Nephron (organoid): ENCODE measurements at regions not wholly inside any gene's neighbourhood (a gene's known extent, or its start where the extent isn't known, plus 50 kb on each side); places are given as distances from the start of the nearest gene placed in this dataset.

Source experiments
- H3K27ac Mint-ChIP-seq, 3 experiments: 2 replicates each; pipeline ENCODE4 v1.8.0; 2020; ENCODE audit warnings: mixed read lengths in 3 of 3, mild to moderate bottlenecking in 2 of 3, moderate library complexity in 1 of 3
- H3K27me3 Mint-ChIP-seq: 2 replicates; pipeline ENCODE4 v1.8.0; 2021; ENCODE audit warnings: low read depth, mild to moderate bottlenecking, moderate library complexity, mixed read lengths
- H3K36me3 Mint-ChIP-seq: 2 replicates; pipeline ENCODE4 v1.8.0; 2020; ENCODE audit warnings: low read depth, mixed read lengths
- H3K4me1 Mint-ChIP-seq: 2 replicates; pipeline ENCODE4 v1.8.0; 2020; ENCODE audit warnings: mixed read lengths
- H3K4me3 Mint-ChIP-seq, 3 experiments: 2 replicates each; pipeline ENCODE4 v1.8.0; 2020; ENCODE audit warnings: mild to moderate bottlenecking in 3 of 3, mixed read lengths in 3 of 3, moderate library complexity in 2 of 3
- H3K9me3 Mint-ChIP-seq: 2 replicates; pipeline ENCODE4 v1.8.0; 2020; ENCODE audit warnings: mixed read lengths
- TF ChIP-seq, protein P1 (sequence below), 3 experiments: fragments of 200-600 bp; sonication (generic); IDR thresholded peaks; one replicate each; pipeline ENCODE4 v1.5.0; 2021; ENCODE audit warnings: antibody characterized with exemption in 3 of 3; ENCODE audit not compliant: unreplicated experiment in 3 of 3

DNA sequence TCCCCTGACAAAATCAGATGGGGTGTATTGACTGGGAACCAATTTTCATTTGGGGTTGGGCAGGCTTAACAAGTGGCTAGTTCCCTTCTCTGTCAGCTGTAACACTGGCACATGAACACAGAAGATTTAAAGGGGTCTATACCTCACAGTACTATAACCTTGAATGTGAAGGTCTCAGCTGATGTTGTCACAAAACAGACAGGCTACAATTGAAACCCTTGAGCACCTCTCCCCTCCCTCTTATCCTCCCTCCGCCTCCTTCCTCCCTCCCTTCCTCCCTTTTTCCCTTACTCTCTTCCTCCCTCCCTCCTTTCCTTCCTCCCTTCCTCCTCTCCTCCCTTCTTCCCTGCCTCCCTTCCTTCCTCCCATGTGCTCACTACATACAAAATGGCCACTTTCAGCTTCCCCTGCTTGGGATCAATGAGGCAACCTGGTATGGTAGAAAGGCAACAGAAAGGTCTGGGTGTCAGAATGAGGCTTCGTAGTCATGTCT, 262.4 kb downstream of the TTC6 start:
- Mint-ChIP-seq H3K4me1 (no peaks in the 10 kb centered on the region), H3K27ac (no peak overlapping the region), H3K27me3 (no peaks in the 10 kb centered on the region), H3K36me3 (no peaks in the 10 kb centered on the region), H3K9me3 (no peaks in the 10 kb centered on the region), H3K4me3 (no peak overlapping the region)
- TF ChIP-seq, protein P1, sequence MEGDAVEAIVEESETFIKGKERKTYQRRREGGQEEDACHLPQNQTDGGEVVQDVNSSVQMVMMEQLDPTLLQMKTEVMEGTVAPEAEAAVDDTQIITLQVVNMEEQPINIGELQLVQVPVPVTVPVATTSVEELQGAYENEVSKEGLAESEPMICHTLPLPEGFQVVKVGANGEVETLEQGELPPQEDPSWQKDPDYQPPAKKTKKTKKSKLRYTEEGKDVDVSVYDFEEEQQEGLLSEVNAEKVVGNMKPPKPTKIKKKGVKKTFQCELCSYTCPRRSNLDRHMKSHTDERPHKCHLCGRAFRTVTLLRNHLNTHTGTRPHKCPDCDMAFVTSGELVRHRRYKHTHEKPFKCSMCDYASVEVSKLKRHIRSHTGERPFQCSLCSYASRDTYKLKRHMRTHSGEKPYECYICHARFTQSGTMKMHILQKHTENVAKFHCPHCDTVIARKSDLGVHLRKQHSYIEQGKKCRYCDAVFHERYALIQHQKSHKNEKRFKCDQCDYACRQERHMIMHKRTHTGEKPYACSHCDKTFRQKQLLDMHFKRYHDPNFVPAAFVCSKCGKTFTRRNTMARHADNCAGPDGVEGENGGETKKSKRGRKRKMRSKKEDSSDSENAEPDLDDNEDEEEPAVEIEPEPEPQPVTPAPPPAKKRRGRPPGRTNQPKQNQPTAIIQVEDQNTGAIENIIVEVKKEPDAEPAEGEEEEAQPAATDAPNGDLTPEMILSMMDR (IDR thresholded peaks at IDR 0.05; ENCODE audit: unreplicated experiment in 3 of 3), result no peak

DNA sequence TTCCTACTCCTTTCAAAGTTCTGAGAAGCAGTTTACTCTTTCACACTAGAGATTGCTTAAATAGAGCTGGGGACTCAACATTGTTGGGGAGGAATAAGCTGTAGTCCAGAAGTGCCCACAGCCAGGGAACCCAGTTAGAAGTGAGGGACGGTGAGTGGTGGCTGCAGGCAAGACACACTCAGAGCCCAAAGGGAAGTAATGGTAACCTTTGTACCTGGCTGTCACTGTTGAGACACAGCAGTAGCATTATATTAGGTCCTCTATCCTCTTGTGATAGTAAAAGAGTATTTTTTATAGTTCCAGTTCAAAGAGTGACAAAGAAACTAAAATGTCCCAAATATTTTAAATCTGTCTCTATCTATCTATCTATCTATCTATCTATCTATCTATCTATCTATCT, 263.3 kb downstream of the TTC6 start:
- Mint-ChIP-seq H3K27me3 (no peaks in the 10 kb centered on the region), H3K4me3 (no peak overlapping the region), H3K27ac (no peak overlapping the region), H3K36me3 (no peaks in the 10 kb centered on the region), H3K4me1 (no peaks in the 10 kb centered on the region), H3K9me3 (no peaks in the 10 kb centered on the region)
- TF ChIP-seq, protein P1 (IDR thresholded peaks at IDR 0.05; ENCODE audit: unreplicated experiment in 3 of 3), result no peak

DNA sequence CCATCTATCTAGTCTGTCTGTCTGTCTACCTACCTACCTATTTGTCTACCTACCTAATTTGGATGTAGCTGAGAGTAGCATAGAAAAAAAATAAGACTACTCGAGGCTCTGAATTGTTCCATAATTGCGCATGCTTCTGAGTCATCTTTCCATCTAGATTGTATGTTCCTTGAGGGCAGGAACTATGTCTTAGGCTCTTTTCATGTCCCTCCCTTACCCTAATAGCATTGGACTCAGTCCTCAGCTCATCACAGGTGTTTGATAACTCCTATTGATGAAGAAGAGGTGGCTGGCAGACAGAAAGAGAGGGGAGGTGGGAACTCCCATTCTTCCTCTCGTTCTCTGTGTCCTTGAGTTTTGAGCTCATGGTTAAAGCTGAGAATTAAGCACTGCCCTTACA, 263.7 kb downstream of the TTC6 start:
- no peaks in the 10 kb centered on the region for H3K27me3 Mint-ChIP-seq
- no peaks in the 10 kb centered on the region for H3K36me3 Mint-ChIP-seq
- H3K4me1 Mint-ChIP-seq, result no peaks in the 10 kb centered on the region
- no peak overlapping the region for H3K4me3 Mint-ChIP-seq
- H3K27ac Mint-ChIP-seq, result no peak overlapping the region
- H3K9me3 Mint-ChIP-seq, result peaks cover under 1% of the 10 kb centered on the region
- TF ChIP-seq, protein P1 (IDR thresholded peaks at IDR 0.05; ENCODE audit: unreplicated experiment in 3 of 3), result no peak

DNA sequence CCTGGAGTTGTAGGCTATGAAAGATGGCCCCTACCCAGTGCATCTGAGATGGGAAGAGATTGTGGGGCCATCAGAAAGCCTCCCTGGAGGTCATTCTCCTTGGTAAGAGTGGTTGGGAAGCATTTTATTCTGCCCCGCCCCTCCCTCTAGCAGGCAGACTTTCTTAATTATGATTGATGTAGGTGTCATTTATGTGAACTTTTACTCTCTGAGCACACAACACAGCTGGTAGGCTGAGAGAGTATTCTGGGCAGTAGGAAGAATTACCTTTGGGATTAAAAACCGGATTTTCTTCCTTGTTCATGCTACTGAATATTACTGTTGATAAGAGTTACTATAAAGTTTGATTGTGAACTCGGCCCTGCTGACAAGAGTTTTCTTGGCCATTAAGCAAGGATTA, 266.8 kb downstream of the TTC6 start:
- Mint-ChIP-seq H3K36me3 (no peaks in the 10 kb centered on the region), H3K9me3 (peaks cover 2% of the 10 kb centered on the region), H3K4me1 (no peaks in the 10 kb centered on the region), H3K27ac (no peak overlapping the region), H3K4me3 (no peak overlapping the region), H3K27me3 (no peaks in the 10 kb centered on the region)
- TF ChIP-seq, protein P1 (IDR thresholded peaks at IDR 0.05; ENCODE audit: unreplicated experiment in 3 of 3), result no peak

DNA sequence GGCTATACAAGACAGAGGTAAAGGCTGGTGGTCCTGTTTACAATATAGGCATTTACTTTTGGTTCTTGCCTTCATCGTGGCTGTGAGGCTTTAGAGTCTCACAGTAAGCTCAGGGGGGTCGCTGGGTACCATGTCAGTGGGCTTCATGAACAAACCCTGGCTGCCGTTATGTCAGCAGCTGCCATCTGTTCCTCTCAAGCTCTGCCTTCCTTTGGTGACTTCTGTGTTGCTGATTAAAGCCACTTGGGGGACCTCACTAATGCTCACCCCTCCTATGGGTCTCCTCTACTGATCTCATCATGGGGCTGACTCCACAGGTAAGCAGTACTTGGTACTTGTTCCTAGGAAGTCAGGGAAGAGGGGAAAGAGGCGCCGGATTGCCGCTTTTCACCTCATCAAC, 268.7 kb downstream of the TTC6 start:
- Mint-ChIP-seq H3K27ac (no peak overlapping the region), H3K27me3 (peaks cover 4% of the 10 kb centered on the region), H3K36me3 (no peaks in the 10 kb centered on the region), H3K4me1 (no peaks in the 10 kb centered on the region), H3K4me3 (no peak overlapping the region), H3K9me3 (peaks cover 2% of the 10 kb centered on the region)
- TF ChIP-seq, protein P1 (IDR thresholded peaks at IDR 0.05; ENCODE audit: unreplicated experiment in 3 of 3), result no peak

DNA sequence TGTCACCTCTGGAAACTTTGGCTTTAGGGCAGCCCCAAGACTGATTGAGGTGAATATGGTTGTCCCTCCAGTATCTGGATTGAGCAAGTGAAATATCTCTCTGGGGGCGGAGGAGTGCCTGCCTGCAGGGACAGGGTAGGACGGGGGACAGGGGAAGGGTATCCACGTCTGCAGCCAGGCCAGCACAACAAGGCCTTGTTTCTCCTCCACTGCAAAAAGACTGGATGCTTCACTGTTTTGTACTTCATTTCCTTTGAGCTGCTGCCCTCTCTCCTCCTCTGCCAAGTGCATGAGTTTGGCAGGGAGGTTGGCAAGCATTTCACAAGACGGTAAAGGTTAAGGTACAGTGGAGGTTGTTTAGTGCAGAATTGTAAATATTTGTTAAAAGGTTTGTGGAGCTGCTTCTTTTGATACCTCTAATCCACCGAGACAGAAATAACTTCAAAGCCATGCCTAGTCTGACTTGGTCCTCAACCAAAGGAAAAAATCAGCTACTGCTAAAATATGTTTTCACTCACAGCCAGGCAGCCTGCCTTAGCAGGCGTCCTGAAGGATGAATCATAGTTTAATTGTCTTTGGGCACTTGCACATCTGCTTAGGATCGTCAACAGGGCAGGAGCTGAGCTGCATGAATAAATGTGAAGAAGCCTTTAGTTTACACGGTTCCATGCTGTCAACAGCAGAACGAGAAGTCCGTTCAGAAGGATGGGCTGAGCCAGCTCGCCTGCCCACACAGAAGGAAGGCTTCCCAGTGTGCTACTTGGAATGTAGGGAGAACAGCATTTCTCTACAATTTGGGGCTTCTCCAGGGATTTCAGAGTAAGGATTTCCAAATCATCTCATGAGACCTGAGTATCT, 269.7 kb downstream of the TTC6 start:
- TF ChIP-seq, protein P1 (IDR thresholded peaks at IDR 0.05; ENCODE audit: unreplicated experiment in 3 of 3), result no peak
- Mint-ChIP-seq H3K27ac (no peak overlapping the region), H3K27me3 (peaks cover 4% of the 10 kb centered on the region), H3K4me3 (no peak overlapping the region), H3K9me3 (peaks cover 2% of the 10 kb centered on the region), H3K36me3 (no peaks in the 10 kb centered on the region), H3K4me1 (no peaks in the 10 kb centered on the region)
